ENCODE measurements at regions not wholly inside any gene's neighbourhood (a gene's known extent, or its start where the extent isn't known, plus 50 kb on each side); places are given as distances from the start of the nearest gene placed in this dataset.

DNA sequence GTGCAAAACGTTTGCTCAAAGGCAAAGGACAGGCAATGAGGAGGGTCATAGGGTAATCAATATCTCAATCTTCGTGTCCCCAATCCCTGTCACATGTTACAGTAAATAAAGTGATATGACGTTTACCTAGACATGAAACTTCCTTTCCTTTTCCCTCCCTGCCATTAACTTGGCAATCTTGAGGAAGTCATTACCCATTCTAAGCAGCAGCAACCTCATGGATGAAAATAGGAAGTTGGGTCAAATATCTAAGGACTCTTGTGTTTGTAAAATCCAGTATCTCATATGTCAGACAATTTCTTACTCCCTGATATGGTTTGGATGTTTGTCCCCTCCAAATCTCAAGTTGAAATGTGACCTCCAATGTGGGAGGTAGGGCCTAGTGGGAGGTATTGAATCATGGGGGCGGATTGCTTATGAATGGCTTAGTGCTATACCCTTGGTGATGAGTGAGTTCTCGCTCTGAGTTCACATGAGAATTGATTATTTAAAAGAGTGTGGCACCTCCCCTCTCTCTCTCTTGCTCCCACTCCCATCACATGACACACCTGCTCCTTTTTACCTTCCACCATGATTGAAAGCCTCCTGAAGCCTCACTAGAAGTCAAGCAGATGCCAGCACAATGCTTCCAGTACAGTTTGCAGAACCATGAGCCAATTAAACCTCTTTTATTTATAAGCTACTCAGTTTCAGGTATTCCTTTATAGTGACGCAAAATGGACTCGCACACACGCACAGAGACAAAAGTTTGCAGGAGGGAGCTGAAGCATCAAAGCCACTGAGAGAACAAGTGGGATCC lies 545.9 kb upstream of the JARID2 start:
- H4K20me1 ChIP-seq (ENCODE audit: control insufficient read depth, insufficient read depth, low read depth, low read length): no peaks in the 10 kb centered on the region
- TF ChIP-seq EZH2phosphoT487 (IDR thresholded peaks at IDR 0.05; ENCODE audit: borderline replicate concordance, low read length): no peak
- TF ChIP-seq, protein P1, sequence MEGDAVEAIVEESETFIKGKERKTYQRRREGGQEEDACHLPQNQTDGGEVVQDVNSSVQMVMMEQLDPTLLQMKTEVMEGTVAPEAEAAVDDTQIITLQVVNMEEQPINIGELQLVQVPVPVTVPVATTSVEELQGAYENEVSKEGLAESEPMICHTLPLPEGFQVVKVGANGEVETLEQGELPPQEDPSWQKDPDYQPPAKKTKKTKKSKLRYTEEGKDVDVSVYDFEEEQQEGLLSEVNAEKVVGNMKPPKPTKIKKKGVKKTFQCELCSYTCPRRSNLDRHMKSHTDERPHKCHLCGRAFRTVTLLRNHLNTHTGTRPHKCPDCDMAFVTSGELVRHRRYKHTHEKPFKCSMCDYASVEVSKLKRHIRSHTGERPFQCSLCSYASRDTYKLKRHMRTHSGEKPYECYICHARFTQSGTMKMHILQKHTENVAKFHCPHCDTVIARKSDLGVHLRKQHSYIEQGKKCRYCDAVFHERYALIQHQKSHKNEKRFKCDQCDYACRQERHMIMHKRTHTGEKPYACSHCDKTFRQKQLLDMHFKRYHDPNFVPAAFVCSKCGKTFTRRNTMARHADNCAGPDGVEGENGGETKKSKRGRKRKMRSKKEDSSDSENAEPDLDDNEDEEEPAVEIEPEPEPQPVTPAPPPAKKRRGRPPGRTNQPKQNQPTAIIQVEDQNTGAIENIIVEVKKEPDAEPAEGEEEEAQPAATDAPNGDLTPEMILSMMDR (IDR thresholded peaks at IDR 0.05; ENCODE audit: low read depth, low read length, poor library complexity, severe bottlenecking): no peak
- no peaks in the 10 kb centered on the region for H3K9me3 ChIP-seq (ENCODE audit: control insufficient read depth, insufficient read depth, low read length)
- H3K27me3 ChIP-seq (ENCODE audit: control insufficient read depth, low read length): no peaks in the 10 kb centered on the region; the same call in 1 of the 2 replicates
- no peaks in the 10 kb centered on the region for H3K4me1 ChIP-seq (ENCODE audit: control insufficient read depth, low read length)
- H3F3A ChIP-seq (ENCODE audit: control insufficient read depth, insufficient read depth): no peaks in the 10 kb centered on the region
- H3K4me2 ChIP-seq (ENCODE audit: low read length): no peak overlapping the region
- no peak overlapping the region for H3K27ac ChIP-seq (ENCODE audit: low read depth, low read length)
- H3K9me2 ChIP-seq (replicated peaks; ENCODE audit: control insufficient read depth, low read length): no peaks in the 10 kb centered on the region; the same call in 1 of the 2 replicates
- H3K4me3 ChIP-seq (ENCODE audit: low read length): no peak overlapping the region
- no peaks in the 10 kb centered on the region for H3K79me2 ChIP-seq (ENCODE audit: control insufficient read depth, low read length)
- no peaks in the 10 kb centered on the region for H3K36me3 ChIP-seq (ENCODE audit: control insufficient read depth, low read length)

DNA sequence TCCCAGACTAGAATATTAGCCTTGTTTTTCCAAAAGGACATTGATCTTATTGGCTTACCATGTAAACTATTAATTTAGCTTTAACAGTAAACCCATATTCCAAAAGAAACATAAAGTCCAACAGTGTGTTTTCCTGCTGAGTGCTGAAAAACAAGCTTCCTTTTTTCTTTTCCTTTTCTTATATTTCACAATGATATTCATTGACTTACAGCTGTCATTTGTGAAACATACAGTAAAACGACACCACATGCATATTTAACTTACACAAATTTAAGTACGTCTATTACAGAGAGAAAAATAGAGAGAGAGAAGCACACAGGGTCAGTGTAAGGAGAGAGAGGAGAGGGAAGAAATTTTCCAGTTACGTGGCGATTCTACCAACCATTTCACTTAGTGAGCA lies 543.9 kb upstream of the JARID2 start:
- H3K36me3 ChIP-seq (ENCODE audit: control insufficient read depth, low read length): no peaks in the 10 kb centered on the region
- H3K4me1 ChIP-seq (ENCODE audit: control insufficient read depth, low read length): no peaks in the 10 kb centered on the region
- H3K27me3 ChIP-seq (ENCODE audit: control insufficient read depth, low read length): no peaks in the 10 kb centered on the region; the same call in 1 of the 2 replicates

DNA sequence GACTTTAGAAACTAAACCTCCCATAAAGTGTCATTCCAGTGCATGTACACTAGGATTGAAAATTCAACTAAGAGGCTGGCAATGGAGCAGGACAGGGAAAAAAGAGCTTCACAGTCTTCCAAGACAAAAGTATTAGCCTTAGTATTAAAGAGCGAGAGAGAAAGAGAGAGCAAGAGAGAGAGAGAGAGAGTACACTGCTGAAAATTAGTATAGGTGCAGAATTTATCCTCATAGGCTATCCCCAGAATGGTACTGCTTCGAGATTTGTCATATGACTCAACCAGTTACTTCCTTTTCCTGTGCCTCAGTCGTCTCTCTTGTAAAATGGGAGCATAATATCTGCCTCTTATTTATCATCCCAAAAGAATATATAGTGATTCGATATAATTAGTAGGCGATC lies 543.2 kb upstream of the JARID2 start:
- no peak overlapping the region for H3K4me3 ChIP-seq (ENCODE audit: low read length)
- H3K4me1 ChIP-seq (ENCODE audit: control insufficient read depth, low read length): no peaks in the 10 kb centered on the region
- no peaks in the 10 kb centered on the region for H3K9me3 ChIP-seq (ENCODE audit: control insufficient read depth, insufficient read depth, low read length)
- no peak for TF ChIP-seq EZH2phosphoT487 (IDR thresholded peaks at IDR 0.05; ENCODE audit: borderline replicate concordance, low read length)
- TF ChIP-seq, protein P1 (IDR thresholded peaks at IDR 0.05; ENCODE audit: low read depth, low read length, poor library complexity, severe bottlenecking): no peak
- no peak overlapping the region for H3K27ac ChIP-seq (ENCODE audit: low read depth, low read length)
- H4K20me1 ChIP-seq (ENCODE audit: control insufficient read depth, insufficient read depth, low read depth, low read length): no peaks in the 10 kb centered on the region
- no peaks in the 10 kb centered on the region for H3K36me3 ChIP-seq (ENCODE audit: control insufficient read depth, low read length)
- no peaks in the 10 kb centered on the region; the same call in 1 of the 2 replicates for H3K9me2 ChIP-seq (replicated peaks; ENCODE audit: control insufficient read depth, low read length)
- no peak overlapping the region for H3K4me2 ChIP-seq (ENCODE audit: low read length)
- no peaks in the 10 kb centered on the region for H3F3A ChIP-seq (ENCODE audit: control insufficient read depth, insufficient read depth)
- H3K79me2 ChIP-seq (ENCODE audit: control insufficient read depth, low read length): no peaks in the 10 kb centered on the region
- H3K27me3 ChIP-seq (ENCODE audit: control insufficient read depth, low read length): no peaks in the 10 kb centered on the region; the same call in 1 of the 2 replicates

More for the DNA sequence above, 543.9 kb upstream of the JARID2 start:
- Histone ChIP-seq H3K4me3 (ENCODE audit: low read length) (no peak overlapping the region), H3F3A (ENCODE audit: control insufficient read depth, insufficient read depth) (no peaks in the 10 kb centered on the region), H3K27ac (ENCODE audit: low read depth, low read length) (no peak overlapping the region), H3K79me2 (ENCODE audit: control insufficient read depth, low read length) (no peaks in the 10 kb centered on the region), H3K9me3 (ENCODE audit: control insufficient read depth, insufficient read depth, low read length) (no peaks in the 10 kb centered on the region), H3K4me2 (ENCODE audit: low read length) (no peak overlapping the region), H4K20me1 (ENCODE audit: control insufficient read depth, insufficient read depth, low read depth, low read length) (no peaks in the 10 kb centered on the region), H3K9me2 (replicated peaks; ENCODE audit: control insufficient read depth, low read length) (no peaks in the 10 kb centered on the region; the same call in 1 of the 2 replicates)
- TF ChIP-seq EZH2phosphoT487 (IDR thresholded peaks at IDR 0.05; ENCODE audit: borderline replicate concordance, low read length): no peak
- TF ChIP-seq, protein P1 (IDR thresholded peaks at IDR 0.05; ENCODE audit: low read depth, low read length, poor library complexity, severe bottlenecking): no peak
